Fibroblast of lung (primary cell): ENCODE measurements at regions not wholly inside any gene's neighbourhood (a gene's known extent, or its start where the extent isn't known, plus 50 kb on each side); places are given as distances from the start of the nearest gene placed in this dataset.

Source experiments
- DNase-seq, 2 donors: peaks; one replicate each; pipeline versions ENCODE4 v3.0.0 to v3.0.0-alpha.2; 2010; ENCODE audit warnings: low read depth in 2 of 2
- H2AFZ ChIP-seq: 2 replicates; pipeline ENCODE4 v1.5.1; 2012; ENCODE audit warnings: low read length, control low read depth, inconsistent platforms
- H3K27ac ChIP-seq: 2 replicates; pipeline ENCODE4 v1.5.1; 2011; ENCODE audit warnings: low read length, control low read depth; ENCODE audit not compliant: insufficient read depth
- H3K27me3 ChIP-seq: 2 replicates; pipeline ENCODE4 v1.5.1; 2011; ENCODE audit warnings: mild to moderate bottlenecking, low read length; ENCODE audit not compliant: control insufficient read depth, insufficient read depth
- H3K36me3 ChIP-seq: 2 replicates; pipeline ENCODE4 v1.5.1; 2011; ENCODE audit warnings: low read length; ENCODE audit not compliant: control insufficient read depth, insufficient read depth
- H3K4me1 ChIP-seq: 2 replicates; pipeline ENCODE4 v1.5.1; 2011; ENCODE audit warnings: low read length; ENCODE audit not compliant: control insufficient read depth, insufficient read depth; ENCODE audit errors: extremely low read depth
- H3K4me2 ChIP-seq: 2 replicates; pipeline ENCODE4 v1.5.1; 2011; ENCODE audit warnings: low read length, control low read depth; ENCODE audit not compliant: insufficient read depth; ENCODE audit errors: extremely low read depth
- H3K4me3 ChIP-seq, 4 experiments: fragments of 200-600 bp in 1 of 4; sonication (generic) in 1 of 4; replicated peaks in 1 of 4; 2 replicates each; pipeline ENCODE4 v1.5.1; 2011 to 2016; ENCODE audit warnings: low read length in 4 of 4, low read depth in 3 of 4, mild to moderate bottlenecking in 3 of 4, control low read depth in 2 of 4, inconsistent platforms in 1 of 4, mixed read lengths in 1 of 4; ENCODE audit not compliant: insufficient read depth in 1 of 4; ENCODE audit errors: control extremely low read depth in 1 of 4
- H3K79me2 ChIP-seq: 2 replicates; pipeline ENCODE4 v1.5.1; 2012; ENCODE audit warnings: mild to moderate bottlenecking, low read length, inconsistent platforms; ENCODE audit not compliant: control insufficient read depth, insufficient read depth
- H3K9ac ChIP-seq: 2 replicates; pipeline ENCODE4 v1.5.1; 2011; ENCODE audit warnings: mild to moderate bottlenecking, low read length, control low read depth; ENCODE audit not compliant: insufficient read depth
- H3K9me3 ChIP-seq: 2 replicates; pipeline ENCODE4 v1.5.1; 2012; ENCODE audit warnings: low read depth, low read length; ENCODE audit not compliant: control insufficient read depth, insufficient read depth
- H4K20me1 ChIP-seq: 2 replicates; pipeline ENCODE4 v1.5.1; 2011; ENCODE audit warnings: low read length; ENCODE audit not compliant: control insufficient read depth, insufficient read depth; ENCODE audit errors: extremely low read depth
- CTCF ChIP-seq, 2 donors: IDR thresholded peaks in 1 of 2; conservative IDR thresholded peaks in 1 of 2; 1 replicate in 1 of 2; 2 replicates in 1 of 2; pipeline ENCODE4 v1.5.1; 2011 to 2012; ENCODE audit warnings: low read length in 2 of 2, control low read depth in 1 of 2, inconsistent platforms in 1 of 2, low read depth in 1 of 2, mild to moderate bottlenecking in 1 of 2
- EZH2 ChIP-seq: IDR thresholded peaks from 2 replicates; pipeline ENCODE4 v1.5.1; 2012; ENCODE audit warnings: low read length, control low read depth, mild to moderate bottlenecking; ENCODE audit errors: missing control alignments

- H3K9ac ChIP-seq: no peak overlapping the region
- peak in 1 of 2 donors; percentile 80 for DNase-seq
- no peak overlapping the region for H3K4me2 ChIP-seq
- H4K20me1 ChIP-seq: no peaks in the 10 kb centered on the region
- no peaks in the 10 kb centered on the region for H3K27me3 ChIP-seq
- H3K9me3 ChIP-seq: no peaks in the 10 kb centered on the region
- H3K27ac ChIP-seq: no peak overlapping the region
- peaks cover 15% of the 10 kb centered on the region for H3K4me1 ChIP-seq
- no peak overlapping the region for H2AFZ ChIP-seq
- no peak overlapping the region for H3K4me3 ChIP-seq
- H3K79me2 ChIP-seq: no peaks in the 10 kb centered on the region
- TF ChIP-seq EZH2 (no peak), CTCF (conservative IDR thresholded peaks at IDR 0.05 in 1 of 2, IDR thresholded peaks at IDR 0.05 in 1 of 2; ENCODE audit: low read depth in 1 of 2, low read length in 2 of 2) (no peak)
- no peaks in the 10 kb centered on the region for H3K36me3 ChIP-seq
Measured at GRCh38 chr5:98433022-98433421, 340.4 kb upstream of the RGMB start.

GRCh38 chr5:98433673-98434072, 339.8 kb upstream of the RGMB start:
- H3K4me3 ChIP-seq: no peak overlapping the region
- peaks cover 11% of the 10 kb centered on the region for H3K4me1 ChIP-seq
- H3K9me3 ChIP-seq: no peaks in the 10 kb centered on the region
- no peak overlapping the region for H3K4me2 ChIP-seq
- H3K79me2 ChIP-seq: no peaks in the 10 kb centered on the region
- no peak overlapping the region for H3K9ac ChIP-seq
- no peak for TF ChIP-seq CTCF (conservative IDR thresholded peaks at IDR 0.05 in 1 of 2, IDR thresholded peaks at IDR 0.05 in 1 of 2; ENCODE audit: low read depth in 1 of 2, low read length in 2 of 2)
- TF ChIP-seq EZH2: no peak
- H3K27ac ChIP-seq: no peak overlapping the region
- no peak overlapping the region for H2AFZ ChIP-seq
- no peaks in the 10 kb centered on the region for H4K20me1 ChIP-seq
- no peaks in the 10 kb centered on the region for H3K27me3 ChIP-seq
- no peaks in the 10 kb centered on the region for H3K36me3 ChIP-seq
- peak; percentile 23 to 64 for DNase-seq

GRCh38 chr5:98436667-98437066, 336.8 kb upstream of the RGMB start:
- TF ChIP-seq EZH2 (no peak), CTCF (conservative IDR thresholded peaks at IDR 0.05 in 1 of 2, IDR thresholded peaks at IDR 0.05 in 1 of 2; ENCODE audit: low read depth in 1 of 2, low read length in 2 of 2) (no peak)
- Histone ChIP-seq H3K79me2 (no peaks in the 10 kb centered on the region), H2AFZ (no peak overlapping the region), H3K4me3 (no peak overlapping the region), H3K9me3 (no peaks in the 10 kb centered on the region), H3K4me1 (peaks cover 6% of the 10 kb centered on the region), H3K9ac (no peak overlapping the region), H4K20me1 (no peaks in the 10 kb centered on the region), H3K27me3 (no peaks in the 10 kb centered on the region), H3K27ac (no peak overlapping the region), H3K4me2 (no peak overlapping the region), H3K36me3 (no peaks in the 10 kb centered on the region)
- DNase-seq: no peak
